Embryonic facial prominence (tissue), 1 donor: ENCODE measurements at regions not wholly inside any gene's neighbourhood (a gene's known extent, or its start where the extent isn't known, plus 50 kb on each side); places are given as distances from the start of the nearest gene placed in this dataset.
"Not testable (repeated sequence)": the region's sequence is repeated elsewhere in the genome, so short reads cannot be mapped to it uniquely, and the experiment has no call there.

Source experiments
- DNase-seq: peaks from one replicate; pipeline ENCODE4 v3.0.0-alpha.2; 2016; ENCODE audit errors: extremely low spot score

DNA sequence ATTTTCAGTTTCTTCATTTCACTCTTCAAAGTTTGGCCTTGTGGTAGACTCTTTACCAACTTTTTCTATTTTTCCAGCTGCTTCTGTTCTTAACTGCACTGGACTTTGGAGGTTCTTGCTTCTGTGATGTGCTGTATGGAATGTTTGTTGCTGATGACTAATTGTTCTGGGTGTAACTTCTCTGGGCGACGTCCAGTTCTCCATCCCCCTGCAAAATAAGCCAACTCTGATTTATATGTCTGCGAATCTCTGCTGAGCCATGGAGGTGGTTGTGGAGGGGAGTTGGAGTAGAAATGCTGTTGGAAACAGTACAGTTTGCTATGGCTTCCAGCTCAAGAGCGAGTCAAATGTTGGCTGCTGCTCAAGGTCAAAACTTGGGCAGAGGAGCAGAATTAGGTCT lies 113.9 kb upstream of the DYRK2 start:
- no peak for DNase-seq

DNA sequence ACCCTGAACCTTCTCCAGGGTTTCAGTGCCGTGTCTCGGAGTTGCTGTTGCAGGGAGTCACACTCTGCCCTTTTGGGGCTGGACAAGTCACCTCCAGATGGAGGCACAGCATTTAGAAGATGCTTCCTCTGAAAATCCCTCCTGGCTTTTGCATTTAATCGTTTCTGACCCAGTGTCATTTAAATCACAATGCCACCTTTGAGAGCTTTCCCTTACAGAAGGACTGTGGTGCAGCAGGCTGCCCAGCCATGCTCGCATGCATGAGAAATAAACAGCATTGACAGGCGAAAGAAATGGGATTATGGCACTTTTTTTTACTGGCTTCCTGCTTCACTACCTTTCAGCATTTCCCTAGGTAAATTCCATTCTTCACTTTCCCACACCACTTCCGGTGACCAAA lies 113.4 kb upstream of the DYRK2 start:
- DNase-seq = no peak

DNA sequence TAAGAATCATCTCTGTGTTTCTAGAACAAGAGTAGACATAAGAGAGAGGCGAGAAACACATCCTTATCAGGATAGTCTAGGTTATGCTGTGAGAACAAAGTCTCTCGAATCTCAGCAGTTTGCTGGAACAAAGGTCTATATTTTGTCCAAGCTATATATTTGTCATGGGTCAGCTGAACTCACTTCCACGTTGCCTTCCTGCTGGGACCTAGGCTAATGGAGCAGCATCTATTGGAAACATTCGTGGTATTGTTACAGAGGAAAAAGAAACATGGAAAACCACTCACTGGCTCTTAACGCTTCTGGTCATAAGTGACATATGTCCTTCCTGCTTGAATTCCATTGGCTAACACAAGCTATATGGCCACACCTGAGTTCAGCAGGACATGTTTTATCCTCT lies 112.6 kb upstream of the DYRK2 start:
- DNase-seq = no peak

DNA sequence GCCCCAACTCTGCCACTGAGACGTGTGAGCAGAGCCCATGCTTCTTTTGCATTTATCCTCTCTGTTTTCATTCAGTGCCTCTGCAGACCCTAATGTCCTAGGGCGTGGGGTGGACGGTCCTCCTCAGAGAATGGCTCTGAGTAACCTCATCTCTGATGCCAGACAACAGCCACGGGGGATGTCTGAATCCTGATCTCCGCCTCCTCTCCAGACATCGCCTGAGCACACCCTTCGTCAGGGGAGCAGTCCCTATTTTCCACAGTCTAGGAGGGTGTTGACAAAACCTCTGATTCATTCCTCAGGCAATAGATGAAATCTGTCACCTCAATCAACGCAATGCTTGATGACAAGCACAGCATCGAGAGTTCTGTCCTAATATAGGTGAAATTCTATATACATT lies 109.2 kb upstream of the DYRK2 start:
- no peak for DNase-seq

DNA sequence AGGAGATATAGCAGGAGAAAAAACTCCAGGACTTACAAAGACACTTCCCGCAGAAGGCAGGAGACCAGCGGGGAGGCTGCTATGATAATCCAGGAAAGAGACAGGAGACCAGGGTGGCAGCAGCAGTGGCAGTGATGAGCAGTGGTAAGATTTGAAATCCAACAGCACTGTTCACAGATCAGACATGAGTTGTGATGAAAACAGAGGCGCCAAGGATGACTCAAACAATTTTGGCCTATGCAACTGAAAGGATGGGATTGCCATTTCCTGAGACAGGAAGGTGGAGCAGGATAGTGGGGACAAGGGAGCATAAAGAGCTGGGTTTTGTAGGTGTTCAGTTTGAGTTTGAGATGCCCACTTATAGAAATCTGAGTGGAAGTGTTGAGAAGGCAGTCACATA lies 108.6 kb upstream of the DYRK2 start:
- no peak for DNase-seq

DNA sequence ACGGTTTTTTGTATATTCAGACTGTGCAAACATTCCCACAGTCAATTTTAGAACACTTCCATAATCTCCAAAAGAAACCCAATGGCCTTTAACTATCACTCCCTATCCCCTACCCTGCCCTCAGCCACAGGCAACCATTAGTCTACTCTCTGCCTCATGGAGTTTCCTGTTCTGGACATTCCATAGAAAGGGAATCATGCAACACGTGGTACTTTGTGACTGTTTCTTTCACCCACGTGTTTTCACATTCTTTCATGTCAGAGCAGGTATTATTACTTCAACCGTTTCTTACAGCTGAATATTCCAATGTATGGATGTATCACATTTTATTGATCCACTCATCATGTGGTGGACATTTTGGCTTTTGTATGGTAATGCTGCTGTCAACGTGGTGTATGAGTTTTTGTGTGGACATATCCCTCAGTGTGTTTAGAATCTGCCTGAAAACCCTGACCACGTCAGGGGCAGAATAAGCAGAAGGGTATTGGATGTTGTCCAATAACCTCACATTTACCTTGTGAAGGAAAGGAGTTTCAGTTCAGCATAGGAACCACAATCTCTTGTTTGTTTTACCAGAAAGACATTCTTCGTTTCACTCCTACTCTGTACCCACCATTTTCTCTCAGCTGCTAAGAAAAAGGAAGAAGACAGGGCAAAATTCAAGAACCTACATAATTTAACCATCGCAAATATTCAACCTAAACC lies 107.5 kb upstream of the DYRK2 start:
- DNase-seq = no peak

DNA sequence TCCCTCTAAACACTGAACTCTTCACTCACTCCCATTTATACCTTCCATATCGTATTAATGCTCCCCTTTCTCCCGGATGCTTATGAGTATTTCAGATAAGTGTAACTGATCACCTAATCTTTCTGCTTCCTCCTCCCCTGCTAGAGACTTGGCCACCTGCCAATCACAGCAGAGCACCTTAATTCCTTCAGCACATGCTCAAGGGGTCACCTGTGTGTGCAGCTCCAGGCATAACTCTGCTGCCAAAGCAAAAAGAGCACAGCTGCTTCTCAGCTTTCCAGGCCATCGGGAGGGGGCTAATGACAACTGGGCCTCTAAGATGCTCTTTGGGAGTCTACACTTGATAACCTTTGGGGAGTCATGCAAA lies 106.9 kb upstream of the DYRK2 start:
- no peak for DNase-seq

DNA sequence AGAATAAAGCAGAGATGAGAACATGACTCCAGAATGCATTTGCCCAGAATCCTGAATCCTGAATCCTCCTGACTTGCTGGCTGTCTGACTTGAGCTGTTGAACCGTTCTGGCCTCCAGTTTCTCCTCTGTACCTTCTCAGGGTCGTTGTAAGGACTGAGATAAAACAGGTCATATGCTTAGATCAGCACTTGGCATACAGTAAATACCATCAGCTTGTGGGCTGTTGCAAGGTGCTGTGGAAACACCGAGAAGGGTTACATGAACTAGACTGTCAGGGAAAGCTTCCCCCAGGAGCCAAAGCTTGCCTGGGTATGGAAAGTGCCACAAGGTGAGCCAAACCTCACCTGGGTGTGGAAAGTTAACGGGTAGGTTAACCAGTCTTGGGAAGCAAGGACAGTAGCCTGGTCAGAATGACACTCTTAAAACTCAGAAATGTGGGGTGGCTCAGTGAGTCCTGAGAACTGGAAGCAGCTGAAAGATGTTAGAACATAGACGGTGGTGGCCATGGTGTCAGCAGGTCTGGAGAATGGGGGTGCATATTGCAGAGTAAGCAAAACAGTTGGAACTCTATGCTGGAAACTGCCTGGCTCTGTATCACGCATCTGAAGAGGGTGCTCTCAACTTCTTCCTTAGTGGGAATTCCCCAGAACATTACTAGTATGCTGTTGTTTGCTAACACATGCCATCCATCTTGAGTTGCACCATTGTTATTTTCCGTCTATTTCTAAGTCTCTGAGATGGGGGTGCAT lies 105.3 kb upstream of the DYRK2 start:
- no peak for DNase-seq

DNA sequence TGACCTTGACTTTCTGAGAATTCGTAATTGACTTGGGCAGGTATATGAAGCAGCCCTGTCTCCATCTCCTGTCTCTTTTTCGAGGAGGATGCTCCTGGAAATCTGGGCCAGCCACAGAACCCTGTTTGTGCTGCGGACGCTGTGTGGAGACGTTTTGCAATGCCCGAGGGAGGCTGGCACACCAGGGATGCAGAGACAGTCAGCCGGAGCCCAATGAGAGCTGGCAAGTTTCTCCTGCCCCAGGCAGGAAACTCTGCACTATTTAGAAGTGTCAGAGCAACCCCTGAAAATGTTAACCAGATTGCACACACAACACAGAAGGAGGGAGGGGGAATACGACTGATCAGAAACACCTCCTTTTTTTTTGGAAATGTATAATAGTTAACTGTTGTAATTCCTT lies 103.2 kb upstream of the DYRK2 start:
- DNase-seq = no peak

DNA sequence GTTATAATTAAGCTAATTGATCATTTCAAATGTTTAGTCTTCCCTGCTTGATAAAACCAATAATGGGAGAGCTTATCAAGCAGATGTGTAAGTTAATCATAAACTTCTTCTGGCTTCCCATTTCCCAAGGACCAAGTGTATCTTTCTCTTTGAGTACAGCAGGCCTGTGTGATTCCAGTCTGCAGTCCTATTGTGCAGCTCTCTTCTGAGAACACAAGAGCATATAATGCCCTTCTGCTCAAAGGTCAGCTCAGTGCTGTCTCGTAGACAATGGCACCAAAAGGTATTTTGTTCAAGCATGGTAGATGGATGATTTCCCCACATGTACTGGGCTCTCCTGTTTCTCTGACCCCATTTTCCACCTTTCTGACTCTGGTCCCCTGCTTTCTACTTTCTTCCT lies 101.8 kb upstream of the DYRK2 start:
- no peak for DNase-seq

DNA sequence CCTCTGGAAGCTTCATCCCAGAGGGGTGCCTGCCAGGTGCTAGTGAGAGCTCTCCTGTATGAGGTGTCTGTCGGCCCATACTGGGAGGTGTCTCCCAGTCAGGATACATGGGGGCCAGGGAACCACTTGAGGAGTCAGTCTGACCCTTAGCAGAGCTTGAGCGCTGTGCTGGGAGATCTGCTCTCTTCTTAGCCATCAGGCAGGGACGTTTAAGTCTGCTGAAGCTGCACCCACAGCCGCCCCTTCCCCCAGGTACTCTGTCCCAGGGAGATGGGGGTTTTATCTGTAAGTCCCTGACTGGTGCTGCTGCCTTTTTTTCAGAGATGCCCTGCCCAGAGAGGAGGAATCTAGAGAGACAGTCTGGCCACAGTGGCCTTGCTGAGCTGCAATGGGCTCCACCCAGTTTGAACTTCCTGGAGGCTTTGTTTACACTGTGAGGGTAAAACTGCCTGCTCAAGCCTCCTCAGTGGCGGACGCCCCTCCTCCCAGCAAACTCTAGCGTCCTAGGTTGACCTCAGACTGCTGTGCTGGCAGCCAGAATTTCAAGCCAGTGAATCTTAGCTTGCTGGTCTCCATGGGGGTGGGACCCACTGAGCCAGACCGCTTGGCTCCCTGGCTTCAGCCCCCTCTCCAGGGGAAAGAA lies 93.3 kb upstream of the DYRK2 start:
- DNase-seq = not testable (repeated sequence)

DNA sequence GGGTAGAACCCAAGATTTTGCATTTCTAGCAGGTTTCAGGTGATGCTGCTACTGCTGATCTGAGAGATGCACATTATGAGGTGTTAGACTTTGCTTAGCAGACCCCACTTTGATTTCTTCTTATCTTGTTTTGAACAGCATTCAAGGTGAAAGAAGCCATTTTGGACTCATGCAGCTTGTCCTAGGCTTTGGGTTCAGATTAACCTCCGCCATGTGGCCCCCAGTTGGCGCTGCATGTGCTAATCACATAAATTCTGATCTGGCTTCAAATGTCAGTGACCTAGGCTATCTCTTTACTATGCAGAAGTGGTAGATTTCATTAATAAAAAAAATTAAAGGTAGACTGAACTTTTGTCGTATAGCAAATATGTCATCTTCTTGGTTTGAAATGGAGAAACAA lies 89.8 kb upstream of the DYRK2 start:
- no peak for DNase-seq

DNA sequence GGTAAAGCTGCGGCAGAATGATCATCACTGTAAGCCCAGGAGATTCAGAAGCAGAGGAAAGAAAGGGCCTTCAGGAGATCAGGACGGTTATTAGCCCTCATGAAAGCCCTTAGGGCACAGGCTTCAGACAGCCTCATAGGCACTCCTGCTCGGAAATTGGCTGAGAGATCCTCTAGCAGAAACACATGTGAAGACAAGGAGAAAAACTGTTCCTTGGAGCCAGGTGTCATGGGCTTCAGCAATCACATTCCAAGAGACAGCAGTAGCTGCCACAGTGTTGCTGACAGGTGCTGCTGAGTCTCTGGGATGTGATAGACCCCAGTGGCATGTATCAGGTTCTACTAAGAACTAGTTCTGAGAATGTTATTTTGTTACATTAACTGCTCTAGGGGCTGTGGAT lies 88.8 kb upstream of the DYRK2 start:
- no peak for DNase-seq

DNA sequence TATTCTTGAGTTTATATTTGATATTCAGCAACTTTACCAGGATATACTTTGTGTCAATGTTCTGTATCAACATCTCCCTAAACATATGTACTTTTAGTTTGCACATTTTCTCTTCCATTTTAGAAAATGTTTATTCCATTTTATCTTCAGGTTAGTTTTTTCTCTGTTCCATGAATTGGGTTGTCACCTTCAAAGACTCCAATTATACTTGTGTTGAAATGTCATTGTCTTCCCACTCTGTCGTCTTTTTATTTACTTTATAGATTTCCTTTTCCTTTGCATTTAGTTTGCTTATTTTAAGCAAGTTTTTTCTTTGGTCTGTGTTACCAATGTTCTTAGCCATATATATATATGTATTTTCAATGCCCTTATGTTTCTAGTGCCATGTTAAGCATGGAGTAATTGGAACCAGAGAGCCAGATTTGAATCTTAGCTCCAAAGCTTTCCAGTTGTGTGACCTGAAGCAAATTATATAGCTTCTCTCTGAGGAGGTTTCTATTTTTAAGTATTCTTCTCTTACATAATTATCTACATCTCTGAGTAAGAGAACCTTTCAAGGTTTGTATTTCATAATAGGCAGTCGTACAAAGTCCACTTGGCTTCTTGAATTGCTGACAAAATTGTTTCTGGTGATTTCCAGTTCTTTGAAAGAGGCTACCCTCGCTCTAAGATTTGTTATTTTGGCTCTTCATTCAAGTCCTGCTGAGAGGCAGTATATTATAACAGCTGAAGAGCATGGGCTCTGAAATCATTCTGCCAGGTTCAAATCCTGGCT lies 85.8 kb upstream of the DYRK2 start:
- no peak for DNase-seq

DNA sequence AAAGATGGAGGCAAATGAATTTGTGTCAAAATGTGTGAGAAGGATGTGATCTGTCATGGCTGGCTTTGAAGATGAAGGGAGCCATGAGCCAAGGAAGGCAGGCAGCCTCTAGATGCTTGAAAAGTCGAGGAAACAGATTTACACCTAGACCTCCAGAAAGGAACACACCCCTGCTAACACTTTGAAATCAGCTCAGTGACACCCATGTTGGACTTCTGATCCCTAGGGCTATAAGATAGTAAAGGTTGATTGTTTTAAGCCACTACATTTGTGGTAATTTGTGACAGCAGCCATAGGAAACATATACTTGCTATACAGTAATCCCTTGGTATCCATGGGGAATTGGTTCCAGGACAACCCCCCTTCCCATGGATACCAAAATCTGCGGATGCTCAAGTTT lies 80.5 kb upstream of the DYRK2 start:
- DNase-seq = no peak

DNA sequence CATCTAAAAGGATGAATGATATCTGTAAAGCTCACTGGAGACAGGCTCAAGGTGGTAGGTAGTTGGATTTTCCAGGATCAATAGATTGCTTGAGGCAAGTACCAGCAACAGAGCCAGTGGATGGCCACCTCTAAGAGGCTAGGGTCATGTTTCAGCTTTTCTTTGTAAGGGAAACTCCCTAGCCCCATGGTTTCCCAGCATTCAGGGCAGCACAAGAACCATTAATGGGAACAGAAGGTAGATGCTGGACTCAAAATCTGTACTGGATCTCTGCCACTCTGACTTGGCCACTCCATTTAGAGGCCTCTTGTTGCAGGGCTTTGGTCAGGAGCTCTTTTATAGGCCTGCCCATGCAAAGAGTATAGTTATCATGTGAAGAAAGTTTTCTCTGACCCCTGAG lies 76.1 kb upstream of the DYRK2 start:
- no peak for DNase-seq

DNA sequence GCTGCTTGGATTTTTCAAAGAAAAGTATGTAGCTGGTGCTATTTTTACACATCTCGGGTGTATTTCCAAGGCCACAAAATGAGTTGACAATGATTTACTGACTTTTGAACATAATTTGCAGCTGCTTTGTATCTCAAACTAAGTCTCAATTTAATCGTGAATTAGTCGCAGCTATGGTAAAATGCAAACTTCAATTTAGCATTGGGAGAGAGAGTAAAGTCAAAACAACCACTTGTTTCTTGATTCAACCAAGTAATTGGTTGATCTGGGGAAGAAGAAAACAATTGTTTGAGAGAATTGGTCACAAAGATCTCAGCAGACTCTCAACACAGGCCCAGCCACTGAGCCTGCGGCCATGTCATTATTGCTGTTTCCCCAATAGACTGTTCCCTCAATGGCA lies 75.0 kb upstream of the DYRK2 start:
- no peak for DNase-seq

DNA sequence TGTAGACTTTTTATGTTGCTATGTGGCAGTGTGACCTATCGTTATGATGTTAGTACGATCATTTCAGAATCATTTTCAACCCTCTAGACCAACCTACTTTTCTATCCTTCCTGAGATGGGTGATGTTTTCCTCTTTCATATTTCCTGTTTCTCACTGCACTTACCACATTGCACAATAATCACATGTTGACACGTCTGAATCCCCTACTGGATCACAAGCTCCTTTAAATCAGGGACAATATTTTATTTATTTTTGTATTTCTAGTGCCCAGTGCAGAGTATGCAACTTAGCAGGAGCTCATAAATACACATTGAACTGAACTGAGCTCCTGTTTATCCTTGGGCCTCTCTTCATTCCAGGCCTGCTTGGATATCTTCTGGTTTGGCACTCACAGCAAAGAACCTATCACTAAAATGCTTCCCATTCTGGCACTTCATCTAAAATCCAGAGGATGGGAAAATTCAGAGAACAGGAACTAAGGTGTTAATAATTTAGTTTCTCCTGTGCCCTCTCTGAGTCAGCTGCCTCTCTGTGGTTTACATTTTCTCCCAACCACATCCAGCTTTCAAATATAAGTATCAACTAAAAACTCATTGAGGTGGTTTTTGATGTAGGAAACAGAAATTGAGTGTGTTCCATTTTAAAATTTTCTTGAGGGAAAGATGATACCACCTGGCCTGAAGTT lies 69.4 kb upstream of the DYRK2 start:
- DNase-seq = no peak

DNA sequence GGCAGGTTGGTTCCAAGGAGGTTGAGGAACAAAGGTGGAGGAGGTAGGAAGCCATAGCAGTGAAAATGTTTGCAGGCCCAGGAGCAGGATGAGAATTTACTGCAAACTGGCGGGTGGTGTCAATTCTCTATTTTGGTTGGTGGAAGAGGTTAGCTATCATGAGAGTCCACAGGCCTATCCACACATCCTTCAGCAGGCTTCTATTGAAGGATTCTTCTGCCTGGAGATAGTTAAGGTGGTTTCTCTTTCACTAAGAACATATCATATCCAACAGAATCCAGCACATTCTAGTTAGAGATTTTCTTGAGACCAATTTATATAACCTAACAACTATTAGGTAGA lies 68.9 kb upstream of the DYRK2 start:
- DNase-seq = no peak

DNA sequence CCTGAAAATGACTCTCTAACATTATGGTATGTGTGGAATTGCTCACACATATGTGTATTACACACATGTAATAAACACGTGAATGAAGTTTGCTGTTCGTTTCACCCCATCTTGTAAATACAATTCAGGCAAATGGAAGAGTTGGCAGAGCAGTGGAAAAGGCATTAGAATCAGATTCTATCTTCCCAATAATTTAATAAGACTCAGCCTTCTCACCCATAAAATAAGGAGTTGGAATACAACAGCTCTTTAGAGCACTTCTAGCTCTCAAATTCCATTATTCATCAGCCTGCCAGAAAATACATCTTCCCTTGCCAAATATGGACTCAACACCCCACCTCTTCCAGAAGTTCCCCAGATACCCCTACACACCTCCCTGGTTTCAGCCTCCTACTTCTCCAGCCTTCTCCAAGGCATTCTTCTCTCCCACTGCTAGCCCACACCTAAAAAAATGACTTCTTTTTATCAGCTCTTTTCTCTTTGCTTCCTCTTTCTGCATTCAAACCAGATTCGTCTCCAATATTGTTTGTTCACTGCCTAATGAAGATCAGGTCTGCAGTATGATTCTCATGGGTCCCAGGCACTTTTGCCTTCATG lies 66.2 kb upstream of the DYRK2 start:
- no peak for DNase-seq

DNA sequence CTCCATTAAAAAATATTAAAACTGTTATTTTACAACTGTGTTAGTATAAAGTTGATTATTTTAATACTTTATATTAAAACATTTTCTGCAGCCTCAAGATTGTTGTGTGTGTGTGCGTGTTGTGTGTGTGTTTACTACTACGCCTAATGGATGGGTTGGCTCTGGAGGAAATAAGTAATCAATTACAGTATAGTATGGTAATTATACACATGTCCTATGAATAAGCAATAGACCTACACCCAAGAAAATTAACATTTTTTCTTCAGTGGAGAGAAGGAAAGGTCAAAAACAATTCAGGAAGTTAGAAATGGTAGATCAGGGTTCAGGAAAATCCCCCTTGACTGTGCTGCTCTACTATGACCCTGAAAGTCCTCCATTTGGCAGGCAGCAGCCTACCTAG lies 65.7 kb upstream of the DYRK2 start:
- DNase-seq = no peak

DNA sequence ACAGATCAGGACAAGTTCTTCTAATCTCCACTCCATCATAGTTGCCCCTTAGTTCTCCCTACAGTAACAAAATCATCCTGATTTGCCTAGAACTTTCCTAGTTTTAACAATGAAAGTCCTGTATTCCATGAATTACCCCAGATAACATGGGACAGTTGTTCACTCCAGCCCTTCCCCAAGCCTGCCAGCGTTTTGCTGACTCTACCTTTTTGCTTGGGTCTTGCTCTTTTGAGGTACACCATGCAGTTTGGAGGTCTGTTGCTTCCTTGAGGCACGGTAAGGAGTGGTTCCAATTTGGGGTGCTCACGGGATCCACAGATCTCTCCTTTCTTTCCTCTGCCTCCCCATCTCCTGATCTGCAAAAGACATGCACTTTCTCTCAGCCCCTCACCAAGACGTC lies 61.6 kb upstream of the DYRK2 start:
- no peak for DNase-seq
